HUDEP-2 (cell line): ENCODE measurements at regions not wholly inside any gene's neighbourhood (a gene's known extent, or its start where the extent isn't known, plus 50 kb on each side); places are given as distances from the start of the nearest gene placed in this dataset.

ENCODE experiments used
- DNase-seq, 76 experiments: peaks; one replicate each; lab custom pipeline; 2025; ENCODE audit not compliant: unreplicated experiment in 76 of 76; lab: John Stamatoyannopoulos, UW

GRCh38 chr12:92650228-92650822 is 52.5 kb upstream of the PLEKHG7 start:
- no peak for DNase-seq

GRCh38 chr12:92649511-92650227 is 53.1 kb upstream of the PLEKHG7 start:
- DNase-seq: peak in 33 of 76 experiments; percentile 1 to 54 (median 19)

DNA sequence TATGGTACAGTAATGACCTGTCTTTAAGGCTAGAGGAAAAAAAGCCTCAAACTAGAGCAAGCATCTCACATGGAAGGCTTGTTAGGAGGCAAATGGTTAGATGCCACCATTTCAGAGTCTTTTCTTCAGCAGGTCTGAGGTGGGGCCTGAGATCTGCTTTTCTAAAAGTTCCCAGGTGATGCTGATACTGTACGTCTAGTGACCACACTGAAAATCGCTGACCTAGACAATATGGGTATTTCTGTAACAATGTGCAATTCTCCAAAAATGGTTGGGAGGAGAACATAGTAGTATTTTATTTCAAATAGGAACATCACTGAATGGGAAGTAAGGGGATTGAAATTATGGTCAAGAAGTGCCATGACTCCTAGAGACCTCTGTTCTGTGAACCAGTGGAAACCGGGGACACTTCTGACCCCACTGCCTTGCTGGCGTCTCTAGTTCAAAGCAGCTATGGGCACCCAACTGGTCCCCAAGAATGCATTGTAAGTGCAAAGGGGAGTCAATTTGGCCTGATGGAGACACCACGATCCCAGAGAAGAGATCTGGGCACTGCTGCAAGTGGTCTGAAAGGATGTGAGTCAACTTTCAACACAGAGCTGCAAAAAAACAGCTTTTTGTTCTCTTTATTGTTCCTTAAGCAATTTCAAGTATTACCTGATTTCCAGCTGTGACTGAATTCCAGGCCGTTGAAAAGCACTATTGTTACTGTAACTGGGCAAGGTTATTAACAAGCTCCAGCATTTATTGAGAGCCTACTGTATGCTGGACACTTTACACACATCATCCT is 54.4 kb upstream of the PLEKHG7 start:
- DNase-seq: no peak

DNA sequence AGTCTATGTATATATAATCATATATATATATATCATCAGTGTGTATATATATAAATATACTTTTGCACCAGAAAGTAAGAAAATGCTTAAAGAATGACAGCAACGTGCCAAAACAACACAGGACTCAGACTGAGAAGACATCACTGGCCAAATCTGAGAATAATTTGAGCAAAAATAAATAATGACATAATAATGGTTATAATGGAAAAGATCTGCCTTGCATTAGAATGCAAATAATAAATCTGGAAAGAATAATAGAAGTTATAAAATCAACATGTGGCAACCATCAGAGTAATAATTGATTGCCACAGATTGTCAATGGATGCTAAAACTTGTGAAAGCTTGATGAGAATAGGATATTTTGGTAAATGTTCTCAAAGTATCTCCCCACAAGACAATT is 61.5 kb upstream of the PLEKHG7 start:
- DNase-seq: no peak

- no peak for DNase-seq
Observed at GRCh38 chr12:92640691-92641090, 62.1 kb upstream of the PLEKHG7 start.

DNA sequence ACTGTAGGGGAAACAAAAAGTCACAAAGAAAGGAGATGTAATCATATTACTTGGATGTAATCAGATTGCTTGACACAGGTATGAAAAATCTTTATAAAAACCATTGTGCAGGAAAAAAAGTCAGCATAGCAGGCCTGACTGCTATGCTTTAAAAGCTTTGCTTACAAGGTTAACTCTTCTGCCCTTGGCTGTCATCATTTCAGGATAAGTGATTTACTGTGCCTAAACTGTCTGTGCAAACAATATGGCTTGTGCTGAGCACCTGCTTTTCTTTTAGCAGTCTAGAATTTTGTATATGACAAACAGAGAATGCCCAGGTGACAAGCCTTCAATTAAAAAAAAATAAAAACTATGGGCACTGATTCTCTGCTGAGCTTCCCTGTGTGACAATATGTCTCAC is 63.8 kb upstream of the PLEKHG7 start:
- DNase-seq: no peak

DNA sequence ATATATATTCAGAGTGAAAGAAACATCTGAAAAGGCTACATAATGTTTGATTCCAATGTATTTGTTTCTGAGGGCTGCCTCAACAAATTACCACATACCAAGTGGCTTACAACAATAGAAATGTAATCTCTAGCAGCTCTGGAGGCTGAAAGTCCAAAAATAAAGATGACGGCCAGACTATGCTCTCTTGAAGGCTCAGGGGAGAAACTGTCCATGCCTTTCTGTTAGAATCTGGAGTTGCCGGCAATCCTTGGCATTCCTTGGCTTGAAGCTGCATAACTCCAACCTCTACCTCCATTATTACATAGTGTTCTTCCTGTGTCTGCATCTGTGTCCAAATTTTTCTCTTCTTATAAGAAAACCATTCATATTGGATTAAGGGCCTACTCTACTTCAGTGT is 68.1 kb upstream of the PLEKHG7 start:
- DNase-seq: no peak

DNA sequence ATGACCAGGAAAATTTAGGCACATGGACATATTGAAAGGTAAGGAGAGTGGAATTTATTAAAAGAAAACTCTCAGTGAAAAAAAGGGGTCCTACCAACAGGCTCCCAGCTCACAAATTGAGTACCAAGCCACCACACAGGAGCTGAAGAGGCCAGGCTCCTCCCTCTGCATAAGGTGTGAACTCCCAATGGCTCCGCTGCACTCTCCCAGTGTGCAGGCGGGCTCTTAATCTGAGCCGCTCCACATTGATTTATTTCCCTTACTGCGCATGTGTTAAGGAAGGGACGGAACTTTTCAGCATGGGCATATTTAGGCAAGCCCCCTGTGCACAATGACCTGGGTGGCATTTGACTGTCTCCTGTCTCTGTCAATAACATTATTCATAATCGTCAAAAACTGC is 68.6 kb upstream of the PLEKHG7 start:
- DNase-seq: no peak

DNA sequence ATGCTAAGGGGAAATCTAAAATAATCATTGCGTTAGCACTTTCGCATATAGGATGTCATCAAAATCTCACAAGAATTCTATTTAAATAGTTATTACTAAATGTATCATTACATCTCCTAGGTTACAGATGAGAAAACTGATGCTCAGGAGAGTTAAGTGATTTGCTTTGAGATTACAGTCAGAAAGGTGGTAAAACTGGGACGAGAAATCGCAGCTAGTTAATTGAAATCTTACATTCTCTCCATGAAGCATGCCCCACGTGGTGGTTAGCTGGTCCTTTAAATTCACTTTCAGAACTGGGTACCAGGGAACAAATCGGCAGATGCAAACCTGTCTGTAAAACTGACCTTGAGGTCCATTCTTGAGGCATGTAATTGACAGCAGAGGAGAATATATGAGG is 71.8 kb upstream of the PLEKHG7 start:
- DNase-seq: no peak

GRCh38 chr12:92629349-92630065 is 73.3 kb upstream of the PLEKHG7 start:
- peak in 1 of 76 experiments; percentile 11 for DNase-seq

DNA sequence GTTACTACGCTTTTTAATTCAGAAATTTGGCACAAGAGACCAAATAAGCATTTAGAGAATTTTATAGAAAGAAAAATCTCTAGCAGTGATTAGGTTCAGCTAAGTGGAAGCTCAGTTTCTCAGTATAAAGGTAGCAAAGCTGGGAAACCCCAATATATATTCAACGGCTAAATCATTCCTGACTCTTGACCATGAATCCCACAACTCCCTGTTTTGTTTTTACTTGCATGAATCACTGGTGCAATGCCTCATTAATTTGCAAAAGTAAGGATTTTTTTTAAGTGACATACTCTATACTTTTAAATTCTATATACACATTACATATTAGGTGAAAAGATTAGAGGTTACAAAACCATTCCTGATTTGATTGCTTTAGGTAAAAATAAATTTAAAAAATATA is 74.3 kb upstream of the PLEKHG7 start:
- no peak for DNase-seq

- no peak for DNase-seq
Observed at GRCh38 chr12:92627511-92627910, 75.3 kb upstream of the PLEKHG7 start.

GRCh38 chr12:92625639-92626310 is 77.0 kb upstream of the PLEKHG7 start:
- no peak for DNase-seq

GRCh38 chr12:92624236-92624635 is 78.6 kb upstream of the PLEKHG7 start:
- DNase-seq: no peak

- no peak for DNase-seq
Observed at GRCh38 chr12:92623386-92623785, 79.4 kb upstream of the PLEKHG7 start.

DNA sequence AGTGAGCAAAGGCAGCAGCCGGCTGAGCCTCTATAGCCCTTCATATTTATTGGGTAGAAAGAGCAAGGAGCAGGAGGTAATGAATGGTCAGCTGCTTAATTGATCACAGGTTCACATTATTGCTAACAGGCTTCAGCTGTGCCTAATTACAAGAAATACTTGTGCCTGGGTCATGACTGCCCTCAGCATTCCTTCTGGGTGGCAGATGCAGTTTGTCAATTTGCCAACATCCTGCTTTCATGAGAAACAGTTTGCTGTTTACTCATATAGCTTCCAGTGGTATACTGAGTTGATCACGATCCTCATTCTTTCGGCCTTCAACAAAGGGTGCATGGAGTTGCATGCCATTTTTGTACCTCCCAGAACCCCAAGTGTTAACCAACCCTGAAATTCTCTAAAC is 81.0 kb upstream of the PLEKHG7 start:
- DNase-seq: no peak

DNA sequence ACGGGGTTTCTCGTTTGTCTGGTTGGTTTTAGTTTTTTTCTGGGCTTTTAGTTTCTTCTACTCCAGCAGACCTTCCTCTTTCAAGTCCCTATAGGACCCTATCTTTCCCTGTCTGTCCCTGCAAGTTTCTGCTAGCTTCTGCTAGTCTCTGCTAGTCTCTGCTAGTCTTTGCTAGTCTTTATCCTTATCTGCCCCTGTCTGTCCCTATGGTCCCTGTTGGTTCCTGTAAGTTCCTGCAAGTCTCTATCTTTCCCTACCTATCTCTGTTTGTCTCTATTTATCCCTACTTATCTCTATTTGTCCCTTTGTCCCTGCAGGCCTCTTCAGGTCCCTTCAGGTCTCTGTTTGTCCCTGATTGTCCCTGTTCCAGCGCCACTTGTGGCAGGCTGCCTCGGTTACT is 81.5 kb upstream of the PLEKHG7 start:
- DNase-seq: no peak

DNA sequence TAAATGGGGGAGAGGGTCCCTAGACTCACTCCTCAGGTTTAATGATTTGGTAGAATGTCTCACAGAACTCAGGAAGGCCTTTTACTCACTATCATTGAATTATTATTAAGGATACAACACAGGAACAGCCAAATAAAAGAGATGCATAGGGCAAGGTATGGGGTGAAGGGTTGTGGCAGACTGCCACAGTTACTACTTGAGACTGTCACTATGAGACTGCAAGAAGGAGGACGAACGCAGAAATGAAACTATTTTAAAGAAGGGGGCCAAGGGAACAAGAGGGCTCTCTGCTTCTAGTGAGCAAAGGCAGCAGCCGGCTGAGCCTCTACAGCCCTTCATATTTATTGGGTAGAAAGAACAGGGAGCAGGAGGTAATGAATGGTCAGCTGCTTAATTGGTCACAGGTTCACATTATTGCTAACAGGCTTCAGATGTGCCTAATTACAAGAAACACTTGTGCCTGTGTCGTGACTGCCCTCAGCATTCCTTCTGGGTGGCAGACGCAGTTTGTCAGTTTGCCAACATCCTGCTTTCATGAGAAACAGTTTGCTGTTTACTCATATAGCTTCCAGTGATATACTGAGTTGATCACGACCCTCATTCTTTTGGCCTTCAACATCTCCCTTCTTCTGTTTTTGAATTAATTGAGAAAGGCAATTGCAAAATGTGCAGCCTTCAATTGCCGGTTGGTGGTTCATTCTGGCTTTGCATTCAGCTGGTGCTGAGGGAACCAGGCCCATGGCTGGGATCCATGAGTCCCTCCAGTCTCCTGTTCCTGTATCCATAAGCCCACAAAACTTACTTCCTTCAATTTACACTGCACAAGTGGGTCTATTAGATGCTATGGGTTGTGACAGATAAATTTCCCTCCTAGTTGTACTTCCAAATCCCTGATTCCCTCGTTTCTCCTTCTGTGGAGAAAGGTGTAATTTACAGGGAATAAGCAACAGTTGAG is 82.8 kb upstream of the PLEKHG7 start:
- DNase-seq: no peak

- DNase-seq: no peak
Observed at GRCh38 chr12:92619026-92619425, 83.8 kb upstream of the PLEKHG7 start.

- no peak for DNase-seq
Observed at GRCh38 chr12:92615703-92616102, 87.1 kb upstream of the PLEKHG7 start.
